NCI-H2227 (cell line): ENCODE measurements at regions not wholly inside any gene's neighbourhood (a gene's known extent, or its start where the extent isn't known, plus 50 kb on each side); places are given as distances from the start of the nearest gene placed in this dataset.
A peak's percentile ranks its signal among the peaks of the same experiment; 100 is the strongest.

ENCODE experiments used
- DNase-seq: peaks from one replicate; lab custom pipeline; 2025; ENCODE audit not compliant: unreplicated experiment; lab: John Stamatoyannopoulos, UW

- no peak for DNase-seq
These were observed 787.0 kb downstream of the TFAP2A start for GRCh38 chr6:9627916-9628315.

- DNase-seq = no peak
These were observed 790.9 kb downstream of the TFAP2A start for GRCh38 chr6:9623985-9624384.

GRCh38 chr6:9623228-9623832 lies 791.5 kb downstream of the TFAP2A start:
- no peak for DNase-seq

- DNase-seq = no peak
These were observed 793.6 kb downstream of the TFAP2A start for GRCh38 chr6:9621276-9621675.

GRCh38 chr6:9620687-9621086 lies 794.2 kb downstream of the TFAP2A start:
- DNase-seq = no peak

- no peak for DNase-seq
These were observed 794.6 kb downstream of the TFAP2A start for GRCh38 chr6:9620263-9620662.

GRCh38 chr6:9614778-9615177 lies 800.1 kb downstream of the TFAP2A start:
- no peak for DNase-seq

- no peak for DNase-seq
These were observed 802.4 kb downstream of the TFAP2A start for GRCh38 chr6:9612489-9612888.

GRCh38 chr6:9610620-9611415 lies 804.1 kb downstream of the TFAP2A start:
- DNase-seq = peak; percentile 41

- DNase-seq = no peak
These were observed 808.3 kb downstream of the TFAP2A start for GRCh38 chr6:9606435-9607134.

GRCh38 chr6:9594746-9595145 lies 820.1 kb downstream of the TFAP2A start:
- DNase-seq = no peak

- no peak for DNase-seq
These were observed 821.3 kb downstream of the TFAP2A start for GRCh38 chr6:9593554-9593953.

GRCh38 chr6:9583753-9584352 lies 831.0 kb downstream of the TFAP2A start:
- DNase-seq = no peak

- DNase-seq = no peak
These were observed 833.7 kb downstream of the TFAP2A start for GRCh38 chr6:9581155-9581554.

- no peak for DNase-seq
These were observed 838.4 kb downstream of the TFAP2A start for GRCh38 chr6:9576521-9576920.

GRCh38 chr6:9566096-9566495 lies 848.8 kb downstream of the TFAP2A start:
- no peak for DNase-seq

GRCh38 chr6:9564021-9564420 lies 850.9 kb downstream of the TFAP2A start:
- DNase-seq = no peak

- no peak for DNase-seq
These were observed 851.3 kb downstream of the TFAP2A start for GRCh38 chr6:9563568-9563967.

- DNase-seq = no peak
These were observed 860.1 kb downstream of the TFAP2A start for GRCh38 chr6:9554806-9555205.

- DNase-seq = no peak
These were observed 860.6 kb downstream of the TFAP2A start for GRCh38 chr6:9554323-9554722.

GRCh38 chr6:9553002-9553401 lies 861.9 kb downstream of the TFAP2A start:
- DNase-seq = no peak

- no peak for DNase-seq
These were observed 871.2 kb downstream of the TFAP2A start for GRCh38 chr6:9543649-9544048.
